ENCODE measurements at regions not wholly inside any gene's neighbourhood (a gene's known extent, or its start where the extent isn't known, plus 50 kb on each side); places are given as distances from the start of the nearest gene placed in this dataset.

GRCh38 chr12:27193106-27193505 lies 51.0 kb upstream of the STK38L start:
- Mint-ChIP-seq H3K4me3 (no peak overlapping the region), H3K4me1 (ENCODE audit: low read depth) (no peaks in the 10 kb centered on the region), H3K36me3 (ENCODE audit: low read depth) (no peaks in the 10 kb centered on the region), H3K27ac (no peak overlapping the region), H3K27me3 (no peaks in the 10 kb centered on the region), H3K9me3 (no peaks in the 10 kb centered on the region)
- no peaks in the 10 kb centered on the region for H3K36me3 ChIP-seq (ENCODE audit: insufficient read depth, low read length)
- TF ChIP-seq CTCF (IDR thresholded peaks at IDR 0.05) = no peak
- no peaks in the 10 kb centered on the region for H3K27me3 ChIP-seq (ENCODE audit: control insufficient read depth in 1 of 2, insufficient read depth in 2 of 2, low read length in 2 of 2)
- H3K27ac ChIP-seq (ENCODE audit: low read depth in 1 of 2, low read length in 2 of 2) = no peak overlapping the region
- H3K4me1 ChIP-seq (ENCODE audit: insufficient read depth, low read length) = no peaks in the 10 kb centered on the region
- H3K9me3 ChIP-seq (ENCODE audit: control insufficient read depth in 1 of 2, insufficient read depth in 1 of 2, low read length in 2 of 2) = no peaks in the 10 kb centered on the region
- no peak for DNase-seq
- intact Hi-C loops (cut with DNase I, micrococcal nuclease) = no loop called here
- CTCF ChIA-PET = no interaction called here
- POLR2A ChIA-PET = no interaction called here
- no peak for ATAC-seq (ENCODE audit: poor library complexity)
- no peak overlapping the region for H3K4me3 ChIP-seq (ENCODE audit: low read length)

DNA sequence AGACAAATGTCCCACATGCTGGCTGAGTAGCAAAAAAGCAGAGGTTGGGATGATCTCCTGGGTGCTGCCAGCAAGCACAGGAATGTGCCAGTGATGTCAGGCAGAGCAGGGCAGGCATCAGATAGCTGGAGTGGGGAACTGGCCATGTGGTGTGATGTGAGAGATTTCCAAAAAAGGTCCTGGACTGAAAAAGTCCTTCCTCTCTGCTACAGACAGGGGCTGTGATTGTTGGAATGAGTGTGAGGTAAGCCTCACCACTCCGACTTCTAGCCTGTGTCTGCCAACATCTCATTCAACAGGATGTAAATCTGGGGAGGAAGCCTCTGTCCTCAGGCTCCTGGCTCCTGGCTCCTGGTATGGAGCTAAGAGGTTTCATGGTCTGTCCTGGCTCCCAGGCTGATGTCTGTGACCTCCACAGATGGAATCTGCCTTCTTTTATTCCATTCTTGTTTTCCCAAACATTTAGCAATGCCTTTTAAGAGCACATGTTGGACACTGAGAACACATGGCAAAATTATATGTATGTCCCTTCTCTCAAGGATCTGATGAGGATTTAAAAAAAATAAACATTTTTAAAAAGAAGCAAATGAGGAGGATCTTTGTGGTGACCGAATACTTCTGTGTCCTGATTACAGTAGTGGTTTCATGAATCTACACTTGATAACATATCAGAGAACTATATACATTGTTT lies 50.1 kb upstream of the STK38L start:
- no peaks in the 10 kb centered on the region for H3K4me1 ChIP-seq (ENCODE audit: insufficient read depth, low read length)
- Mint-ChIP-seq H3K36me3 (ENCODE audit: low read depth) (no peaks in the 10 kb centered on the region), H3K4me1 (ENCODE audit: low read depth) (no peaks in the 10 kb centered on the region), H3K27ac (no peak overlapping the region), H3K9me3 (no peaks in the 10 kb centered on the region), H3K4me3 (no peak overlapping the region), H3K27me3 (no peaks in the 10 kb centered on the region)
- H3K27me3 ChIP-seq (ENCODE audit: control insufficient read depth in 1 of 2, insufficient read depth in 2 of 2, low read length in 2 of 2) = no peaks in the 10 kb centered on the region
- H3K27ac ChIP-seq (ENCODE audit: low read depth in 1 of 2, low read length in 2 of 2) = no peak overlapping the region
- H3K9me3 ChIP-seq (ENCODE audit: control insufficient read depth in 1 of 2, insufficient read depth in 1 of 2, low read length in 2 of 2) = no peaks in the 10 kb centered on the region
- no peak for TF ChIP-seq CTCF (IDR thresholded peaks at IDR 0.05)
- no peak for DNase-seq
- H3K36me3 ChIP-seq (ENCODE audit: insufficient read depth, low read length) = no peaks in the 10 kb centered on the region
- ATAC-seq (ENCODE audit: poor library complexity) = no peak
- POLR2A ChIA-PET = no interaction called here
- no peak overlapping the region for H3K4me3 ChIP-seq (ENCODE audit: low read length)
- intact Hi-C loops (cut with DNase I, micrococcal nuclease) = no loop called here
- CTCF ChIA-PET = no interaction called here
